DMS114 treated with DMSO at 0.1 percent for 48 hours (cell line): ENCODE measurements at regions not wholly inside any gene's neighbourhood (a gene's known extent, or its start where the extent isn't known, plus 50 kb on each side); places are given as distances from the start of the nearest gene placed in this dataset.
"Not testable (repeated sequence)": the region's sequence is repeated elsewhere in the genome, so short reads cannot be mapped to it uniquely, and the experiment has no call there.

ENCODE experiments used
- DNase-seq: peaks from one replicate; lab custom pipeline; 2025; ENCODE audit not compliant: unreplicated experiment; lab: John Stamatoyannopoulos, UW

DNA sequence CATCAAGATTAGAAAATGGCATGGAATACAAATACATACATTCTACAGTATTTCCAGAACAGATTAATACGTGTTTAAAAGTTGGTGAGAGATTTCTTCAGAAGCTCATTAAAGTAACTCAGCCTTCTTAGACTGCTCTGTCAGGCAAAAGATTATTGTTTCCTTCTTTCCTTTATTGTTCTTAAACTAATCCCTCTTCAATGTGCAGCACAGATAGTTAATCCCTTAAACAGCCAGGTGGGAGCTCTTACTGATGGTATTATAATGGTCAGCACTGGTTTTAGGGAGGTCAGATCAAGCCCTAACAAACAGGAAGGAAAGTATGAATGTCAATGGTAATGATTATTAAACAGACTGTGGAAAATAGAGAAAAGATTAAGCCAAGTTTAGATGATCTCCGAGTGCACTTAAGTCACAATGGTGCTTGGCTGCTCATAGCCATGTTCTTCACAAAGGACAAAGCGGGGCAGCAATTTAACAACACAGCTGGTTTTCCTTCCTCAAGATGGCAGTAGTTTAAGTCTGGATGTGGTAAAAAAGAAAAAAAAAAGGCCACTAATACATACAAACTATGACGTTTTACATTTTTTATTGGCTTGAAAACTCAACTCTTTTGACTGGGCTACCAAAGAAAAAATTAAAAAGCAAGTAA lies 992.6 kb downstream of the PCDH9 start:
- DNase-seq = no peak

DNA sequence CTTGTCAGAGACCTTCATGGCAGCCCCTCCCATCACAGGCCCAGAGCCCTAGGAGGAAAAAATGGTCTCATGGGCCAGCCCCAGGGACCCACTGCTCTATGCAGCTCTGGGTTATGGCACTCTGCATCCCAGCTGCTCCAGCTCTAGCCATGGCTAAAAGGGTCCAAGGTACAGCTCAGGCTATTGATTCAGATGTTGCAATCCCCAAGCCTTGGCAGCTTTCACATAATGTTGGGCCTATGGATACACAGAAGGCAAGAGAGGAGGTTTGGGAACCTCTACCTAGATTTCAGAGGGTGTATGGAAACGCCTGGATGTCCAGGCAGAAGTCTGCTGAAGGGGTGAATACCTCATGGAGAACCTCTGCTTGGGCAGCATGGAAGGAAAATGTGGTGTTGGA lies 996.0 kb downstream of the PCDH9 start:
- no peak for DNase-seq

DNA sequence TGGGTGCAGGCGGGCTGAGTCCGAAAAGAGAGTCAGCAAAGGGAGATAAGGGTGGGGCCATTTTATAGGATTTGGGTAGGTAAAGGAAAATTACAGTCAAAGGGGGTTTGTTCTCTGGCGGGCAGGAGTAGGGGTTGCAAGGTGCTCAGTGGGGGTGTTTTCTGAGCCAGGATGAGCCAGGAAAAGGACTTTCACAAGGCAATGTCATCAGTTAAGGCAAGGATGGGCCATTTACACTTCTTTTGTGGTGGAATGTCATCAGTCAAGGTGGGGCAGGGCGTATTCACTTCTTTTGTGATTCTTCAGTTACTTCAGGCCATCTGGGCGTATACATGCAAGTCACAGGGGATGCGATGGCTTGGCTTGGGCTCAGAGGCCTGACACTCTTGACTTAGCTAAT lies 998.2 kb downstream of the PCDH9 start:
- not testable (repeated sequence) for DNase-seq

DNA sequence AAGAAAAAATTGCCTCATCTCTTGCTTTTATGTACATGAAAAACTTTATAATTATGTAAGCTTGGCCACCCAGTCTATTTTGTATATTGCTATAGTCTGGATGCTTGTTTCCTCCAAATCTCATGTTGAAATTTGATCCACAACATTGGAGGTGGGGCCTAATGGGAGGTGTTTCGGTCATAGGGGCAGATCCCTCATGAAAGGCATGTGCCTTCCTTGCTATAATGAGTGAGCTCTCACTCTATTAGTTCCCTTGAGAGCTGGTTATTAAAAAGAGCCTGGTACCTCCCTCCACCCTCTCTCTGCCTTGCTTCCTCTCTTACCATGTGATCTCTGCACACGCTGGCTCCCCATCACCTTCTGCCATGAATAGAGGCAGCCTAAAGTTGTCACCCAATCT lies 1005.1 kb downstream of the PCDH9 start:
- DNase-seq = no peak

DNA sequence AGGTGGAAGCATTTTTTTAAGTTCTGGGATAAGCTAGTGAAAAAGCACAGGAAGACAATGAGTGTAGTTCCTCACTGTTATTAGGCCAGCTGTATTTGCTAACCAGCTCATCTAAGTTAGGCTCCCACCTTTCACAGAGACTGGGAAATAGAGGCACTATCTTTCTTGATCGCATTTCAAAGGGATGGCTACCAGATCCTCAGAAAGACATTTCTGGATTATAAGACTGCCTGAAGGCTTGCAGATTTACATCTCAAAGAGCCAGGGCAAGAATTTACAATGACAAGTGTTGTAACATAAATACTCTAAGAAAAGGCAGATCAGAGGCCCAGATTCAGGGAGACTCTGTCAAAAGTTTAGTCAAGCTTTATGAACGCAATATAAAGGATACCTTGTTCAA lies 1005.5 kb downstream of the PCDH9 start:
- no peak for DNase-seq

DNA sequence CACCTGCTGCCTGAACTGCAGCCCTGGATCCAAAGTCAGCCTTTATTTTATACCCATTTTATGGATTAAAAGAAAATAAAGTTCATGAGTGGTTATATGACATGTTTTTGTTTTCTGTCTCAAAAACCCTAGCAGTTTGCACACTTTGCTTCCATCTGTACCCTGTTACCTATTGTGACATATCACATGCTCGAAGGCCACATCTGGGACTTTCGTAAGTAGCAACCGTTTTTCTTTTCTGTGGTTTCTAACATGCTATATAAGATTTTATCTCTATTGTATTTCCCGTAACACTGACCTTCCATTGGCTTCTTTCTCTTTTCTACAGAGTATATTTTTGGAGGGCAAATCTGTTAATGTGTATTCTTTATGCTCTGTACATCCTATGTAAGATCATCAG lies 1007.2 kb downstream of the PCDH9 start:
- no peak for DNase-seq

DNA sequence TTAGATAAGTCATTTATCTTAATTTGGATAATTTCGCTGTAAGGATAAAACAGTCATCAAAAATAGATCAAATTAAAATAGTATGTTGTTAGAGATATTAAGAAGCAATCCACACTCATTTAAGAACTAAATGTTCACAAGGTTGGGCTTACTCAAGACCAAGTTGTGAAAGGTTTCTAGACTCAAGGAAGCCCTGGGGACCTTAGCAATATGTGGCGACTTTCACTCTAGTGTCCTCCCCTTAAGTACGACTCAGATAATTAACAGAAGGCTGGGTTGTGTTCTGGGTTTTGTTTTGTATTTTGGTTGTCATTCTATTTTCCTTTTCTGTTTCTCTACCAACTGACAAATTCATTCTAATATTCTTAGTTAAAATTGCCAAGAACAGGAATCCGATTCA lies 1008.0 kb downstream of the PCDH9 start:
- DNase-seq = no peak

DNA sequence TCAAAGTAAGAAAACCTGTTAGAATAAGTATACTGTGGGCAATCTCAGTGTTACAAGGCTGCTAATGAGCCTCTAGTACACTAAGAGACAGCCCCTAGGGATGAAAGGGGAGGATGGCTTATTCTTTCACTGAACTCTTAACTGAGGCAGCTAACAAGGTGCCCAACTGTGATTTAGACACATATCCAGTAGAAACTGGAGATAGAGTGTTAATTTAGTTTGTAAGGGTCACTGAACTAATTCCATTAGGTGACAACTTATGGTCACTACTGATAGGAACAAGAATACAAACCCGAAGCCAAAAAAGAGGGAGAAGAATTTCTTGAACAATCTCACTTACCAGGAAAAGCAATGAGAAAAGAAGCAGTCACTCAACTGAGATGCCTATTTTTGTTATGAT lies 1010.6 kb downstream of the PCDH9 start:
- no peak for DNase-seq

DNA sequence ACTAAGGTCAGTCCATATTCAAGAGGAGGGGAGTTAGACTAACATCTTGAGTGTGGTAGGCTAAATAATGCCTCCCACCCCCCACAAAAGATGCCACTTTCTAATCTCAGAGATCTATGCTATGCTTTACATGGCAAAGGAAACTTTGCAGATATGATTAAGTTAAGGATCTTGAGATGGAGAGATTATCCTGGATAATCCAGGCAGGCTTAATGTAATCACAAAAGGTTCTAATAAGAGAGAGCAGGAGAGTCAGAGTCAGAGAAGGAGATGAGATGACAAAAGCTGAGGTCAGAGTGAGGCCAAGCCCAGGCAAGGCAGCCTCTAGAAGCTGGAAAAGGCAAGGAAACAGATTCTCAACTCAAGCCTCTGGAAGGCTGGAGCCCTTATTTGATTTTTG lies 1011.6 kb downstream of the PCDH9 start:
- DNase-seq = no peak

DNA sequence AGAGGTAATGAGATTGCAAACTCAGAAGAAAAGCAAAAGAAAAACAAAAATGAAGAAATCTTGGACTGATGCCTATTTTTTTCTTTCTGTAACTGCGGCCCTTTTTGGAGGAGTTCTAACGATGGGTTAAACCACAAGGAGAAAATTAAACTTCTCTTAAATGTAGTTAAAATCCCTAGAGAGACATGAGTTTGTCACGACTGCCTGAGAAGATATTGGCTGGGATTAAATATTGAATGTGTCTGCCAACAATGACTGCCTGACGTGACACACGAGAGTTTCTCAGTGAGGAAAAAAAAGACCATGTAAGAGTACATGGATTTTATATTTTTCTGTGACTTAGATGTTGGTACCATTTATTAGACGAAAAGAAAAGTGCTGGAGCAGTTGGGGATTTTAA lies 1013.4 kb downstream of the PCDH9 start:
- no peak for DNase-seq

DNA sequence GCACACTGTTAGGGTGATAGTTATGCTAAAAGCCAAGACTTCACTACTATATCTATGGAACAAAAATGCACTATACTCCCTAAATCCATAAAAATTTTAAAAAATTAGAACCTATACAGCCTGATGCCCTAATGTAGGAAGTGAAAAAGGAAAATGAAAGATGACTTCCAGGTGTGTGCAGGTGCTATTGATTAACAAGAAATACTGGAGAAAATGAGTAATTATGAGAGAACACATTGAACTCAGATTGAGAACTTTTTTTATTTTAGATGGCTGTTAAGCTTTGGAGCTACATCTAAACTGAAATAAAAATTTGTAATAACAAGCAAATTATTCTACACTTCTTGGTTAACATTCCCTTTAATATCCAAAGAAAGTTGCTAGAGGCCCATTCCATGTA lies 1015.7 kb downstream of the PCDH9 start:
- no peak for DNase-seq

DNA sequence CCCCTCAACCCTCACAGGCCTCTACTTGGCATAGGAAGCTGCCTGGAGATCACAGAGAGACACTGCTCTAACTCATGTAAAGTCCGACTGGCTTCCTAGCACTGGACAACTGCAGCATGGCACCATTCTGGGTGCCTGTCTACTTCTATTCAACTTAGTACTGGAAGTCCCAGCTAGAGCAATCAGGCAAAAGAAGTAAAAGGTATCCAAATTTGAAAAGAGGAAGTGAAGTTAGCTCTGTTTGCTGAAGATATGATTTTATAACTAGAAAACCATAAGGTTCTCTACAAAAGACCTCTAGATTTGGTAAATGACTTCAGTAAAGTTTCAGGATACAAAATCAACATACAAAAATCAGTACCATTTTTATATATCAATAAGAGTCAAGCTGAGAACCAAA lies 1017.6 kb downstream of the PCDH9 start:
- DNase-seq = no peak

DNA sequence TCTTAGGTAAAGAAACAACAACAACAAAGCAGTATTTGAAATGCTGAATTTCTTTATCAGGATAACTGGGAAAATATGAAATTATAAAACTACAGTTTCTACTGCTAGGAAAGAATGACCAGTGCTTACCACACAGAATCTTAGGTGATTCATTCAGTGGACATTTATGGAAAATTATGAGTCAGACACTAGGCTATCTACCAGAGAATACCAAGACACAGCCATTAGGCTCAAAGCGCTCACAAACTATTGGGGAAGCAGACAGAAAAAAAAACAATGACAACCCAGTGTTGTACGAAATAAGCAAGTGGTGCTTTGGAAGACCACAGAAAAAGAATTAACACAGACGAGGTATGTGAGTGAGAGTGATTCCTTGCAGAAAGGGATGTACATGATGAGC lies 1019.5 kb downstream of the PCDH9 start:
- DNase-seq = no peak

DNA sequence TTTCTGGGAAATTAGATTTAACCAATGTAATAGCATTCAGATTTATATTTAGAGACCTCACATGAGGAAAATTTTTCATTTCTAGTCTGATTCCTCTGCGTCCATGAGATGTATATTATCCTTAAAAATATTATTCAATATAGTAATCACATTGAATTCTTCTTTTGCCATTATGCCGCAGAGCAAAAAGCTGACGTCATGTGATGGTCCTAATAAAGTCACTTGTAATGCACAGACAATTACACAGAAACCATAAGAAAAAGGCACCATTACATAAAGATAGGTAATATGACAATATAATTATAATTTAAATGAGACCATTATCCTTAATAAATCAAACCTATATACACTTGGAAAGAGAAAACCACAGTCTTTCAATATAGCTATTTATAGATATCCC lies 1021.5 kb downstream of the PCDH9 start:
- no peak for DNase-seq

DNA sequence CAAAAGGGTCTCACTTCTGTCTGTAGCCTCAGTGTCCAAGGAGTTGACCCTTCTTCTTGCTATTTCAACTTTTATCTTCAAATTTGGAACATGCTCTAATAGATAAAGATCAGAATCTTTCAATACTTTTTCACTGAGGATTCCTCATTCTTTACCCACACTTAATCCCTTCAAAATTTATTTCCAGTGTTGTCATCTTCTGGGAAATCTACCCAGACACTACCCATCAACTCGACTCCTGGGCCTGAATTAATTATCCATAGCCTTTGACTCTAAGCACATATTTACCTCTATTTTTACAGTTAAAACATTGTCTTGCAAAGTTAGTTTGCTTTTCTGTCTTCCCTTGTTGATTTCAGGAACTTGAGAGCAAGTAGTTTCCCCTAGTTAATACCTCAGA lies 1022.5 kb downstream of the PCDH9 start:
- DNase-seq = no peak

DNA sequence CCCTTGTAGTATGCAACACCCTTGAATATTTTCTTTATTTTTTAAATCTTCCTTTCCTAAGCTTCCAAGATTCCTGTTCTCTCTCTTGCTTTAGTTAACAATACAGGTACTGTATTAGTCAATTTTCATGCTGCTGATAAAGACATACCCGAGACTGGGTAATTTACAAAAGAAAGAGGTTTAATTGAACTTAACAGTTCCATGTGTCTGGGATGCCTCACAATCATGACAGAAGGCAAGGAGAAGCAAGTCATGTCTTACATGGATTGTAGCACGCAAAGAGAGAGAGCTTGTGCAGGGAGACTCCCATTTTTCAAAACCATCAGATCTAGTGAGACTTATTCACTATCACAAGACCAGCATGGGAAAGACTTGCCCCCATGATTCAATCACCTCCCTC lies 1024.3 kb downstream of the PCDH9 start:
- DNase-seq = no peak

DNA sequence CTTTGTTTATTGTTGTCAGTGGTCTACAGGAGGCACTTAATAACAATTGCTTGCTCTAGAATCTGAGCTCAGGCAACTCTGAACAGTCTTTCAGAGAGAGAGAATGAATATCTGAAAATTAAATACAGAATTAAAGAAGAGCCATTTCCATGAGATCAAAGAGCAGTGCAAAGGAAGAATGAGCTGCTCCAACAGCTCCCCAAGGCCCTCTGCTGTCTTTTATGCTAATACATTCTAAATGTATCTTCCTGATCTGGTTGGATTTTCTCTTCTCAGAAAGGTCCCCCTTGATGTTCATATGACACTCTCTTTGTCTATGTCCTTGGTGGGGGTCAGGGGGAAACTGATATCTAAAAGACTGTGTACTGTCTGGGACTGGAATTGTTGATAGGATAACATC lies 1029.6 kb downstream of the PCDH9 start:
- no peak for DNase-seq

DNA sequence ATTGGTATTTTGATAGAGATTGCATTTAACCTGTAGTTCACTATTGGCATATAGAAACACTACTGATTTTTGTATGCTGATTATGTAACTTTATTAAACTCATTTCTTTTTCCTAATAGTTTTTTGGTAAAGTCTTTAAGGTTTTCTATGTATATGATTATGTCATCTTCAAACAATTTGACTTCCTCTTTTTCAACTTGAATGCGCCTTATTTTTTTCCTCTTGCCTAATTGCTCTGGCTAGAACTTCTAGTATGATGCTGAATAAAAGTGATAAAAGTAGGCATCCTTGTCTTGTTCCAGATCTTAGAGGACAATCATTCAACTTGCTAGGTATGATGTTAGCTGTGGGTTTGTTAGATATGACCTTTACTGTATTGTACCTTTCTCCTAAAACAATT lies 1034.9 kb downstream of the PCDH9 start:
- DNase-seq = no peak

DNA sequence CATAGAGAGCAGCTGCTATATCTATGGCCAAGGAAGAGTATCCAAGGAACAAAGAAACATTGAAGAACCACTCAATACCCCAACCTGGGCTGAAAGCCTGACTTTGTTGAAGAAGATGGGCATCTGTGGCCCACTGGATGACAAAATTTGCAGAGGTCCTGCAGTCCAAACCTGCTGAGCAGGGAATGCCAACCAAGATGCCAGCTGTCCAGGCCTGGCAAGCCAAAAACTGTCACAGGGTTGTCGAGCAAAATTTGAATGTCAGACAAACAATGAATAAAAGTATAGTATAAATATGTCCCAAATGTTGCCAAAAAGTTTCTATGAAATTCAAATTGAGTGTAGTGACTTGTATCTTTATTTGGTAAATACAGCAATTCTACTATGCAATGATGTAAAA lies 1040.2 kb downstream of the PCDH9 start:
- DNase-seq = no peak

DNA sequence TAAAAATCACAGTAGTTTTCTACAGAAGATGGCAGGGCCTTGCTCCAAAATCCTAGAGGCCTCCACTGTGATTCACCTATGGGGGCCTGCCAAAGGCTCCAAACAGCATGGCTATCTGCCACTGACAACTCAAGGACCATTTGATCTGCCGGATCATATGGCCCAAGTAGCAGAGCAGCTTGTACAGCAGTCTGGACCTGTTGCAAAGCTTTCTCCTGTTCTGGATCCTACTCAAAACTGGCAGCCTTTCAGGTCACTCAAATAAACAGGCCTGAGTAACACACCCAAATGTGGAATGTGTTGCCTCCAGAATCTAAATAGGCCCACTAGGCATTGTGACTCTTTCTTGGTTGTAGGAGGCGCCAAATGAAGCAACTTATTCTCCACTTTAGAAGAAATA lies 1049.3 kb downstream of the PCDH9 start:
- DNase-seq = no peak

DNA sequence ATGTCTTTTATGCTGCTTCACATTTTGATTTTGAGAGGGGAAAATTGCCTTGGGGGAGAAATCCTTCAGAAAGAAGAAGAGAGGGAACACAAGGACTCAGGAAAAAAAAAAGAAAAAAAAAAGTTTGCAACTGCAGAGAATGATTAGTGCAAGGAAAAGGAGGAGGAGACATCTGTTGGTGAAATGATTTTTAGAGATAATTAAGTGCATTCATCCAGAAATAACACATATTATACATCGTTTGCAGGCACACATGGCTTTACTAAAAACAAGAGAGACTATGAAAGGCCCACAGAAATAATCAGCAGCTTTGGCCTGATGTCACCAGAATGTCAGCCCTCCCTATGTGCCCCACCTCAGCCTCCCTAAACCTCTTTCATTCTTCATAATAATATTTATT lies 1058.2 kb downstream of the PCDH9 start:
- no peak for DNase-seq

DNA sequence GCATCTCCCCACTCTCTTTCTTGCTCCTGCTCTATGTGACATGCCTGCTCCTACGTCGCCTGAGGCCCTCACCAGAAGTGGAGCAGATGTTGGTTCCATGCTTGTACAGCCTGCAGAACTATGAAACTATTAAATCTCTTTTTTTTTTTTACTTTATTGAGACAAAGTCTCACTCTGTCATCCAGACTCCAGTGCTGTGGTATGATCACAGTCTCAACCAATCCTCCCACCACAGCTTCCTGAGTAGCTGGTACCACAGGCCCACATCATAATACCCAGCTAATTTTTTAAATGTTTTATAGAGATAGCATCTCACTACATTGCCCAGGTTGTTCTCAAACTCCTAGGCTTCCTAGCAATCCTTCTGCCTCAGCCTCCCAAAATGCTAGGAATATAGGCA lies 1067.7 kb downstream of the PCDH9 start:
- no peak for DNase-seq

DNA sequence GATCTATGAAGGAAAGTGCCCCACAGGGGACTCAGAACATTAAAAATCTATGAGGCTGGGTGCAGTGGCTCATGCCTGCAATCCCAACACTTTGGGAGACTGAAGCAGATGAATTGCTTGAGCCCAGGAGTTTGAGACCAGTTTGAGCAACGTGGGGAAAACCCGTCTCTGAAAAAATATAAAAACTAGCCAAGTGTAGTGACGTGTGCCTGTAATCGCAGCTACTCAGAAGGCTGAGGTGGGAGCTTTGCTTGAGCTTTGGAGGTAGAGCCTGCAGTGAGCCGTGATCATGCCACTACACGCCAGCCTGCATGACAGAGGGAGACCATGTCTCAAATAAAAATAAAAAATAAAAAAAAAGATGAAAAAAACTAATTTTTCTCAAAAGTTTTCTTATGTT lies 1070.6 kb downstream of the PCDH9 start:
- DNase-seq = no peak

DNA sequence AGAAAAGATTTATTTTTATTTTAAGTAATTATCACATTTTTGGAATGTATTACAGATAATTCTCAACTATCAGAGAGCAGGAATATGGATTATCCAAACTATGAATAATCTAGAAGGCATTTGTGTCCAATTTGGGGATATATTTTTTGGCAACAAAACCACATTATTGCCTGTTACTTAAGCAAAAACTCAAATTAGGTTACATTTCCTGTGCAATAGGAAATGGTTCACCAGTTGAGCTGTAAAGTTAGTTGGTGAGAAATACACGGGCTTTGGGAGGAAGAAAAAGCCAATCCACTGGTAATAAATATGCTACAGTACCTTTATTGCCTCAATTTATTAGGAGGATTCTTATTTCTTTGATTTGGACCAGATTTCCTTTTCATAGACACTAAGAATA lies 1075.2 kb downstream of the PCDH9 start:
- DNase-seq = no peak
